ENCODE measurements at regions not wholly inside any gene's neighbourhood (a gene's known extent, or its start where the extent isn't known, plus 50 kb on each side); places are given as distances from the start of the nearest gene placed in this dataset.

- DNase-seq (ENCODE audit: low read depth): no peak
- TF ChIP-seq CTCF (conservative IDR thresholded peaks at IDR 0.05; ENCODE audit: low read depth, low read length): no peak
Observed at GRCh38 chr4:67049446-67049845, 495.9 kb downstream of the CENPC start.

GRCh38 chr4:67048530-67048929 lies 496.8 kb downstream of the CENPC start:
- no peak overlapping the region for H3K4me3 ChIP-seq (ENCODE audit: low read length)
- TF ChIP-seq CTCF (conservative IDR thresholded peaks at IDR 0.05; ENCODE audit: low read depth, low read length): no peak
- no peak for DNase-seq (ENCODE audit: low read depth)

More at GRCh38 chr4:67049446-67049845, 495.9 kb downstream of the CENPC start:
- H3K4me3 ChIP-seq (ENCODE audit: low read length): no peak overlapping the region

- no peak overlapping the region for H3K4me3 ChIP-seq (ENCODE audit: low read length)
- no peak for DNase-seq (ENCODE audit: low read depth)
- no peak for TF ChIP-seq CTCF (conservative IDR thresholded peaks at IDR 0.05; ENCODE audit: low read depth, low read length)
Observed at GRCh38 chr4:67040315-67040714, 505.0 kb downstream of the CENPC start.

GRCh38 chr4:67038228-67038566 lies 507.1 kb downstream of the CENPC start:
- no peak for DNase-seq (ENCODE audit: low read depth)
- no peak overlapping the region for H3K4me3 ChIP-seq (ENCODE audit: low read length)
- no peak for TF ChIP-seq CTCF (conservative IDR thresholded peaks at IDR 0.05; ENCODE audit: low read depth, low read length)

- no peak for TF ChIP-seq CTCF (conservative IDR thresholded peaks at IDR 0.05; ENCODE audit: low read depth, low read length)
- no peak overlapping the region for H3K4me3 ChIP-seq (ENCODE audit: low read length)
- no peak for DNase-seq (ENCODE audit: low read depth)
Observed at GRCh38 chr4:67037504-67038227, 507.6 kb downstream of the CENPC start.

GRCh38 chr4:67036791-67037190 lies 508.5 kb downstream of the CENPC start:
- H3K4me3 ChIP-seq (ENCODE audit: low read length): no peak overlapping the region
- TF ChIP-seq CTCF (conservative IDR thresholded peaks at IDR 0.05; ENCODE audit: low read depth, low read length): no peak
- no peak for DNase-seq (ENCODE audit: low read depth)

GRCh38 chr4:67035986-67036385 lies 509.3 kb downstream of the CENPC start:
- TF ChIP-seq CTCF (conservative IDR thresholded peaks at IDR 0.05; ENCODE audit: low read depth, low read length): no peak
- DNase-seq (ENCODE audit: low read depth): no peak
- H3K4me3 ChIP-seq (ENCODE audit: low read length): no peak overlapping the region

Data from retinal pigment epithelial cell (primary cell).